GM12878 (cell line): ENCODE measurements at regions not wholly inside any gene's neighbourhood (a gene's known extent, or its start where the extent isn't known, plus 50 kb on each side); places are given as distances from the start of the nearest gene placed in this dataset.

Source experiments
- YY1 ChIP-seq: IDR thresholded peaks from 2 replicates; pipeline ENCODE4 v1.6.1; 2011; ENCODE audit warnings: low read depth, mild to moderate bottlenecking, low read length
- ZNF24 ChIP-seq: fragments of 450-650 bp; IDR thresholded peaks from 2 replicates; pipeline ENCODE4 v1.6.1; 2017; ENCODE audit warnings: antibody characterized with exemption, mild to moderate bottlenecking
- TF ChIP-seq, protein P1 (sequence below), 3 experiments: IDR thresholded peaks in 2 of 3; conservative IDR thresholded peaks in 1 of 3; 2 replicates each; pipeline ENCODE4 v1.5.1; 2011; ENCODE audit warnings: low read depth in 3 of 3, low read length in 3 of 3, mild to moderate bottlenecking in 3 of 3, control low read depth in 2 of 3, moderate library complexity in 2 of 3, inconsistent platforms in 1 of 3, mixed read lengths in 1 of 3; ENCODE audit not compliant: control insufficient read depth in 2 of 3, insufficient read depth in 1 of 3; ENCODE audit errors: extremely low read depth in 1 of 3
- TF ChIP-seq, protein P2 (sequence below): IDR thresholded peaks from 2 replicates; pipeline ENCODE4 v1.6.1; 2012; ENCODE audit warnings: low read depth, low read length, improper control_type of control experiment

DNA sequence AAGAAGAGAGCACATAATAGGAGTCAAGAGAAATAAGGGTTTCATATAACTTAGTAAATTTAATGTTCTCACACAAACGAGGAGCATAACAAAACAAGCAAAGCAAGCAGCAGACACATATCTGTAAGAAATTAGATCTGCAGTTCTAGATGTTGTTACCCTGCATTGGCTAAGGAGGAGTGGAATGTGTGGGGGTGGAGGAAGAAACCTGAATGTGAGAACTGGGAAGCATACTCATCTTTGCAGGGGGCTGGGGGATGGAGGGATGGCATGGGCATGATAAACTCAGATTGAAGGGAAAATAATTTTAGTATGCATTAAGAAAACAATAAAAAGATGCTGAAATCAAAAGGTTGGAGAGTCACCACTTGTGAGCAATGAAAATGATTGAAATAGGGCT is 255.0 kb downstream of the LIG4 start:
- TF ChIP-seq, protein P1, sequence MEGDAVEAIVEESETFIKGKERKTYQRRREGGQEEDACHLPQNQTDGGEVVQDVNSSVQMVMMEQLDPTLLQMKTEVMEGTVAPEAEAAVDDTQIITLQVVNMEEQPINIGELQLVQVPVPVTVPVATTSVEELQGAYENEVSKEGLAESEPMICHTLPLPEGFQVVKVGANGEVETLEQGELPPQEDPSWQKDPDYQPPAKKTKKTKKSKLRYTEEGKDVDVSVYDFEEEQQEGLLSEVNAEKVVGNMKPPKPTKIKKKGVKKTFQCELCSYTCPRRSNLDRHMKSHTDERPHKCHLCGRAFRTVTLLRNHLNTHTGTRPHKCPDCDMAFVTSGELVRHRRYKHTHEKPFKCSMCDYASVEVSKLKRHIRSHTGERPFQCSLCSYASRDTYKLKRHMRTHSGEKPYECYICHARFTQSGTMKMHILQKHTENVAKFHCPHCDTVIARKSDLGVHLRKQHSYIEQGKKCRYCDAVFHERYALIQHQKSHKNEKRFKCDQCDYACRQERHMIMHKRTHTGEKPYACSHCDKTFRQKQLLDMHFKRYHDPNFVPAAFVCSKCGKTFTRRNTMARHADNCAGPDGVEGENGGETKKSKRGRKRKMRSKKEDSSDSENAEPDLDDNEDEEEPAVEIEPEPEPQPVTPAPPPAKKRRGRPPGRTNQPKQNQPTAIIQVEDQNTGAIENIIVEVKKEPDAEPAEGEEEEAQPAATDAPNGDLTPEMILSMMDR (IDR thresholded peaks at IDR 0.05 in 2 of 3, conservative IDR thresholded peaks at IDR 0.05 in 1 of 3; ENCODE audit: control insufficient read depth in 2 of 3, extremely low read depth in 1 of 3, insufficient read depth in 1 of 3, low read depth in 3 of 3, low read length in 3 of 3) = no peak
- no peak for TF ChIP-seq YY1
- TF ChIP-seq ZNF24 = no peak
- TF ChIP-seq, protein P2, sequence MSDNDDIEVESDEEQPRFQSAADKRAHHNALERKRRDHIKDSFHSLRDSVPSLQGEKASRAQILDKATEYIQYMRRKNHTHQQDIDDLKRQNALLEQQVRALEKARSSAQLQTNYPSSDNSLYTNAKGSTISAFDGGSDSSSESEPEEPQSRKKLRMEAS = no peak
